DND-41 (cell line): ENCODE measurements at regions not wholly inside any gene's neighbourhood (a gene's known extent, or its start where the extent isn't known, plus 50 kb on each side); places are given as distances from the start of the nearest gene placed in this dataset.

ENCODE experiments used
- ATAC-seq: fragments of 200-7000 bp; cut with Tn5 transposase; 3 replicates; pipeline ENCODE4 v1.9.1; 2021; ENCODE audit warnings: low read depth; ENCODE audit not compliant: insufficient read depth
- DNase-seq: peaks from one replicate; pipeline ENCODE4 v3.0.0-alpha.2; 2020
- H2AFZ ChIP-seq: 2 replicates; pipeline ENCODE4 v1.6.0; 2012; ENCODE audit warnings: low read depth, low read length
- H3K27ac ChIP-seq: 2 replicates; pipeline ENCODE4 v1.5.1; 2012; ENCODE audit warnings: low read length, inconsistent platforms
- H3K27me3 ChIP-seq: fragments of 200-600 bp; sonication (generic); 2 replicates; pipeline ENCODE4 v1.6.0; 2012; ENCODE audit warnings: low read length, mild to moderate bottlenecking, inconsistent platforms; ENCODE audit not compliant: insufficient read depth, poor library complexity
- H3K36me3 ChIP-seq: 2 replicates; pipeline ENCODE4 v1.5.1; 2012; ENCODE audit warnings: low read length, inconsistent platforms; ENCODE audit not compliant: insufficient read depth
- H3K4me1 ChIP-seq: 2 replicates; pipeline ENCODE4 v1.5.1; 2012; ENCODE audit warnings: mild to moderate bottlenecking, low read length; ENCODE audit not compliant: insufficient read depth
- H3K4me2 ChIP-seq: 2 replicates; pipeline ENCODE4 v1.6.0; 2012; ENCODE audit warnings: mild to moderate bottlenecking, moderate library complexity, low read length, inconsistent platforms; ENCODE audit not compliant: insufficient read depth
- H3K4me3 ChIP-seq, 2 experiments: fragments of 200-600 bp in 1 of 2; shearing (Covaris generic) in 1 of 2; 2 replicates each; pipeline ENCODE4 v1.5.1; 2012 to 2016; ENCODE audit warnings: inconsistent platforms in 2 of 2, low read length in 2 of 2, mild to moderate bottlenecking in 2 of 2, low read depth in 1 of 2, moderate library complexity in 1 of 2
- H3K79me2 ChIP-seq: 2 replicates; pipeline ENCODE4 v1.6.0; 2012; ENCODE audit warnings: low read length, inconsistent platforms; ENCODE audit not compliant: insufficient read depth
- H3K9ac ChIP-seq: 2 replicates; pipeline ENCODE4 v1.6.0; 2012; ENCODE audit warnings: low read depth, mild to moderate bottlenecking, inconsistent platforms, low read length, moderate library complexity
- H3K9me3 ChIP-seq: 2 replicates; pipeline ENCODE4 v1.5.1; 2012; ENCODE audit warnings: low read length, moderate library complexity, mild to moderate bottlenecking, inconsistent platforms; ENCODE audit not compliant: insufficient read depth, severe bottlenecking
- H4K20me1 ChIP-seq: 2 replicates; pipeline ENCODE4 v1.6.0; 2012; ENCODE audit warnings: low read length; ENCODE audit not compliant: insufficient read depth
- EZH2 ChIP-seq: IDR thresholded peaks from 3 replicates; pipeline ENCODE4 v1.6.1; 2012; ENCODE audit warnings: borderline replicate concordance, low read depth, mild to moderate bottlenecking, moderate library complexity, low read length, inconsistent platforms; ENCODE audit not compliant: severe bottlenecking
- TF ChIP-seq, protein P1 (sequence below): IDR thresholded peaks from 2 replicates; pipeline ENCODE4 v1.5.1; 2012; ENCODE audit warnings: borderline replicate concordance, low read length, moderate library complexity, mild to moderate bottlenecking; ENCODE audit not compliant: poor library complexity, severe bottlenecking; ENCODE audit errors: extremely low read depth

DNA sequence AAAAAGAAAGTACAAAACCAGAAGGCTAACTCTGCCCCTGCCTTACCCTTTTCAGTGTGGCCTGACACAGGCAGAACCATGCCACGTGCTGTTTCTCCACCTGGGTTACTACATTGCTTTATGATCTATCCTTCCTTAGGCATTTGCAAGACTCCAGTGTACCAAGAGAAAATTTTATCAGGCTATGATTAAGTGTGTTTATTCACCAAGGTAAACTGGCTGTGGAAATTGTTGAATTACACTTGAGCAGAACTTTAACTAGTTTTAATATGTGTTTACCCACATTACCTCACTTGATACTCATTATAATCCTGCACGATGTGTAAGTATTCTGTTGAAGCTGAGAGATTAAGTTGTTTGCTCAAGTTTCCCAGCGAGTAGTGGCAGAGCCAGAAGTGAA is 129.7 kb upstream of the MYOCD start:
- DNase-seq (no peak), ATAC-seq (no peak)
- H2AFZ ChIP-seq = no peak overlapping the region
- no peaks in the 10 kb centered on the region for H3K79me2 ChIP-seq
- H3K27ac ChIP-seq = no peak overlapping the region
- no peaks in the 10 kb centered on the region for H3K9me3 ChIP-seq
- no peaks in the 10 kb centered on the region for H3K36me3 ChIP-seq
- H3K4me1 ChIP-seq = no peaks in the 10 kb centered on the region
- H3K4me2 ChIP-seq = no peak overlapping the region
- no peaks in the 10 kb centered on the region for H4K20me1 ChIP-seq
- no peak for TF ChIP-seq EZH2
- TF ChIP-seq, protein P1, sequence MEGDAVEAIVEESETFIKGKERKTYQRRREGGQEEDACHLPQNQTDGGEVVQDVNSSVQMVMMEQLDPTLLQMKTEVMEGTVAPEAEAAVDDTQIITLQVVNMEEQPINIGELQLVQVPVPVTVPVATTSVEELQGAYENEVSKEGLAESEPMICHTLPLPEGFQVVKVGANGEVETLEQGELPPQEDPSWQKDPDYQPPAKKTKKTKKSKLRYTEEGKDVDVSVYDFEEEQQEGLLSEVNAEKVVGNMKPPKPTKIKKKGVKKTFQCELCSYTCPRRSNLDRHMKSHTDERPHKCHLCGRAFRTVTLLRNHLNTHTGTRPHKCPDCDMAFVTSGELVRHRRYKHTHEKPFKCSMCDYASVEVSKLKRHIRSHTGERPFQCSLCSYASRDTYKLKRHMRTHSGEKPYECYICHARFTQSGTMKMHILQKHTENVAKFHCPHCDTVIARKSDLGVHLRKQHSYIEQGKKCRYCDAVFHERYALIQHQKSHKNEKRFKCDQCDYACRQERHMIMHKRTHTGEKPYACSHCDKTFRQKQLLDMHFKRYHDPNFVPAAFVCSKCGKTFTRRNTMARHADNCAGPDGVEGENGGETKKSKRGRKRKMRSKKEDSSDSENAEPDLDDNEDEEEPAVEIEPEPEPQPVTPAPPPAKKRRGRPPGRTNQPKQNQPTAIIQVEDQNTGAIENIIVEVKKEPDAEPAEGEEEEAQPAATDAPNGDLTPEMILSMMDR = no peak
- no peak overlapping the region for H3K9ac ChIP-seq
- no peaks in the 10 kb centered on the region for H3K27me3 ChIP-seq
- H3K4me3 ChIP-seq = no peak overlapping the region

DNA sequence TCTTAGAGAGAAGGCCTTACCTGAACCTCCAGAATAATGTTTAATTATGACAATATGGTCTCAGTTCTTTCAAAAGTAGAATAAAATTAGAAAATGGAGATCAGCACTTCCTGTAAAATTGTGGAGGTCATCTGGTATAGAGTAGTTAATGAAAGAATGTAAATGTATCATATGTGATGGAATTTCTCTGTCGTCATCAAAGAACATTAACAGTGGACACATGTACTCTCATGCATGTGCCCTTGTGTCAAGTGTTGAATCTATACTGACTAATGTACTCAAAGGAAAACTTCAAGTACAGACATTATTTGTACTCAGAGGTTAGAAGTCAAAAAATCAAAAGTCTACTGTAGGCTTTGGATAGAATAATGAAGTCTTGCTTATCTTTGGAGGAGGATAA is 129.2 kb upstream of the MYOCD start:
- DNase-seq = no peak
- no peak for TF ChIP-seq EZH2
- TF ChIP-seq, protein P1 = no peak
- no peaks in the 10 kb centered on the region for H3K4me1 ChIP-seq
- no peaks in the 10 kb centered on the region for H4K20me1 ChIP-seq
- no peak for ATAC-seq
- H3K9me3 ChIP-seq = no peaks in the 10 kb centered on the region
- H3K79me2 ChIP-seq = no peaks in the 10 kb centered on the region
- H3K4me3 ChIP-seq = no peak overlapping the region
- H3K36me3 ChIP-seq = no peaks in the 10 kb centered on the region
- H3K27me3 ChIP-seq = no peaks in the 10 kb centered on the region
- H3K4me2 ChIP-seq = no peak overlapping the region
- H2AFZ ChIP-seq = no peak overlapping the region
- H3K27ac ChIP-seq = no peak overlapping the region
- H3K9ac ChIP-seq = no peak overlapping the region

DNA sequence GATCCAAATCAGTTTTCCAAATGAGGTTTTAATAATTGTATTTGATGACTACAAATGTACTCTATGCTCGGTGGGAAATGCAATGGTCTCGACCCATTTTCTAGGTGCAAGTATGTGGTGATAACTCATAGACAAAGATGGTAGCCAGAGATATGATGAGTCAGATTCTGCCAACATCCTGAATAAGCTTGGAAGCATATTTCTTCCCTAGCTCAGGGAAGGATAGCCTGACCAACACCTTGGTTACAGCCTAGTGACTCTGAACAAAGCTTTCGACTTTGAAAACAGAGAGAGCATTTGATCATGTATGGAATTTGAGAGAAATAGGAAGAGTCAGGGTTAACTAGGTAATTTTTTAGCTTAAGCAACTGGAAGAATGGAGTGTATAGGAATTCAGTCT is 128.3 kb upstream of the MYOCD start:
- Histone ChIP-seq H3K9ac (no peak overlapping the region), H3K9me3 (no peaks in the 10 kb centered on the region), H4K20me1 (no peaks in the 10 kb centered on the region), H3K27ac (no peak overlapping the region), H2AFZ (no peak overlapping the region), H3K27me3 (no peaks in the 10 kb centered on the region), H3K4me3 (no peak overlapping the region), H3K4me1 (no peaks in the 10 kb centered on the region), H3K79me2 (no peaks in the 10 kb centered on the region), H3K36me3 (no peaks in the 10 kb centered on the region), H3K4me2 (no peak overlapping the region)
- no peak for ATAC-seq
- no peak for DNase-seq
- no peak for TF ChIP-seq EZH2
- TF ChIP-seq, protein P1 = no peak

DNA sequence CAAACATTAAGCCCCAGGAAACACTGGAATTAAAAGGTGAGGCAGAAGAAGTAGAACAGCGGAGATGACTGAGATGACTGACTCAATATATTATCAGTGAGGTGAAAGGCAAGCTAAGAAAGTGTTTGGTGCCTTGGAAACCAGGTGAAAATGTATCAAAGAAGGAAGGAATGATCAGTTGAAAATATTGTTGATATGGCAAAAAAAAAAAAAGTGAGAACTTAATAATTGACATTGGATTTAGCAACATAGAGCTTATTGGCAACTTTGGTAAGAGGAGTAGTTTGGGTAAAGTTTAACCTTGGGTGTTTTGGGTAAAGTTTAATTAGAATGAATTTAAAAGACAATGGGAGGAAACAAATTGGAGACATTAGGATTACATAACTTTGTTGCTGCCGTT is 127.7 kb upstream of the MYOCD start:
- Histone ChIP-seq H3K9ac (no peak overlapping the region), H4K20me1 (no peaks in the 10 kb centered on the region), H2AFZ (no peak overlapping the region), H3K4me3 (no peak overlapping the region), H3K27ac (no peak overlapping the region), H3K4me2 (no peak overlapping the region), H3K27me3 (no peaks in the 10 kb centered on the region), H3K4me1 (no peaks in the 10 kb centered on the region), H3K9me3 (no peaks in the 10 kb centered on the region), H3K79me2 (no peaks in the 10 kb centered on the region), H3K36me3 (no peaks in the 10 kb centered on the region)
- ATAC-seq (no peak), DNase-seq (no peak)
- no peak for TF ChIP-seq EZH2
- TF ChIP-seq, protein P1 = no peak
